GM23338 (cell line): ENCODE measurements at regions not wholly inside any gene's neighbourhood (a gene's known extent, or its start where the extent isn't known, plus 50 kb on each side); places are given as distances from the start of the nearest gene placed in this dataset.

Experiments
- ATAC-seq: fragments of 200-7000 bp; cut with Tn5 transposase; 3 replicates; pipeline ENCODE4 v1.9.1; 2020
- DNase-seq: peaks from one replicate; pipeline ENCODE4 v3.0.0-alpha.2; 2015; ENCODE audit warnings: low spot score
- H2AFZ ChIP-seq: fragments of 200-600 bp; sonication (generic); 2 replicates; pipeline ENCODE4 v1.8.0; 2016; ENCODE audit warnings: antibody characterized with exemption, mild to moderate bottlenecking, moderate library complexity
- H3F3A ChIP-seq: fragments of 200-600 bp; sonication (generic); replicated peaks from 2 replicates; pipeline ENCODE4 v1.8.0; 2017; ENCODE audit warnings: antibody characterized with exemption, mixed run types, low read depth
- H3K27ac ChIP-seq: fragments of 200-600 bp; sonication (generic); 2 replicates; pipeline ENCODE4 v1.6.1; 2016; ENCODE audit warnings: low read depth
- H3K27me3 ChIP-seq: fragments of 200-600 bp; sonication (generic); 2 replicates; pipeline ENCODE4 v1.8.0; 2016; ENCODE audit warnings: mild to moderate bottlenecking, mixed run types, moderate library complexity; ENCODE audit not compliant: insufficient read depth
- H3K36me3 ChIP-seq: fragments of 200-600 bp; sonication (generic); 2 replicates; pipeline ENCODE4 v1.8.0; 2016; ENCODE audit warnings: mild to moderate bottlenecking; ENCODE audit not compliant: insufficient read depth
- H3K4me1 ChIP-seq: fragments of 200-600 bp; sonication (generic); 2 replicates; pipeline ENCODE4 v1.8.0; 2016; ENCODE audit warnings: mild to moderate bottlenecking, moderate library complexity; ENCODE audit not compliant: insufficient read depth
- H3K4me2 ChIP-seq: fragments of 200-600 bp; sonication (generic); 2 replicates; pipeline ENCODE4 v1.7.1; 2017; ENCODE audit warnings: mixed run types
- H3K4me3 ChIP-seq: fragments of 200-600 bp; sonication (generic); 2 replicates; pipeline ENCODE4 v1.6.1; 2016; ENCODE audit warnings: mixed run types
- H3K79me2 ChIP-seq: fragments of 200-600 bp; sonication (generic); replicated peaks from 2 replicates; pipeline ENCODE4 v1.8.0; 2017; ENCODE audit warnings: mild to moderate bottlenecking; ENCODE audit not compliant: insufficient read depth
- H3K9me2 ChIP-seq: fragments of 200-600 bp; sonication (generic); 2 replicates; pipeline ENCODE4 v1.8.0; 2017; ENCODE audit not compliant: insufficient read depth
- H4K20me1 ChIP-seq: fragments of 200-600 bp; sonication (generic); replicated peaks from 2 replicates; pipeline ENCODE4 v1.8.0; 2017; ENCODE audit warnings: mild to moderate bottlenecking; ENCODE audit not compliant: insufficient read depth
- H3K27ac Mint-ChIP-seq: 2 replicates; pipeline ENCODE4 v1.8.0; 2020; ENCODE audit warnings: inconsistent platforms, mild to moderate bottlenecking, moderate library complexity, mixed read lengths
- H3K27me3 Mint-ChIP-seq: 3 replicates; pipeline ENCODE4 v1.8.0; 2022; ENCODE audit warnings: low read depth, mild to moderate bottlenecking, moderate library complexity, mixed read lengths, inconsistent platforms; ENCODE audit not compliant: insufficient read depth, poor library complexity
- H3K36me3 Mint-ChIP-seq: 3 replicates; pipeline ENCODE4 v1.8.0; 2021; ENCODE audit warnings: low read depth, mild to moderate bottlenecking, inconsistent platforms, moderate library complexity, mixed read lengths
- H3K4me1 Mint-ChIP-seq: 3 replicates; pipeline ENCODE4 v1.8.0; 2020; ENCODE audit warnings: mild to moderate bottlenecking, inconsistent platforms, mixed read lengths
- H3K4me3 Mint-ChIP-seq: 3 replicates; pipeline ENCODE4 v1.8.0; 2021; ENCODE audit warnings: moderate library complexity, mild to moderate bottlenecking, inconsistent platforms, mixed read lengths
- H3K9me3 Mint-ChIP-seq: 3 replicates; pipeline ENCODE4 v1.8.0; 2020; ENCODE audit warnings: moderate library complexity, mild to moderate bottlenecking, inconsistent platforms, mixed read lengths
- CREB1 ChIP-seq: fragments of 250-450 bp; sonication (Bioruptor Pico); IDR thresholded peaks from 2 replicates; pipeline ENCODE4 v1.5.0; 2020; ENCODE audit warnings: low read depth, mild to moderate bottlenecking, moderate library complexity
- EZH2 ChIP-seq: fragments of 200-600 bp; sonication (generic); IDR thresholded peaks from one replicate; pipeline ENCODE4 v1.8.0; 2017; ENCODE audit warnings: antibody characterized with exemption, mild to moderate bottlenecking, low read depth; ENCODE audit not compliant: unreplicated experiment
- JUNB ChIP-seq: IDR thresholded peaks from one replicate; pipeline ENCODE4 v1.6.1; 2016; ENCODE audit warnings: antibody characterized with exemption; ENCODE audit not compliant: unreplicated experiment
- NANOG ChIP-seq: IDR thresholded peaks from 2 replicates; pipeline ENCODE4 v1.6.1; 2016; ENCODE audit warnings: antibody characterized with exemption, borderline replicate concordance
- STAT1 ChIP-seq: IDR thresholded peaks from one replicate; pipeline ENCODE4 v1.6.1; 2016; ENCODE audit warnings: antibody characterized with exemption; ENCODE audit not compliant: unreplicated experiment
- ZNF114 ChIP-seq: fragments of 250-450 bp; sonication (Bioruptor Pico); IDR thresholded peaks from 2 replicates; pipeline ENCODE4 v1.5.0; 2020; ENCODE audit warnings: mild to moderate bottlenecking, moderate library complexity
- TF ChIP-seq, protein P1 (sequence below), 2 experiments: fragments of 200-600 bp in 1 of 2; sonication (generic) in 1 of 2; conservative IDR thresholded peaks; 2 replicates each; pipeline versions ENCODE4 v1.5.1 to v1.6.1; 2016 to 2017; ENCODE audit warnings: antibody characterized with exemption in 2 of 2, low read depth in 2 of 2, mild to moderate bottlenecking in 2 of 2, moderate library complexity in 1 of 2
- TF ChIP-seq, protein P2 (sequence below): IDR thresholded peaks from one replicate; pipeline ENCODE4 v1.6.1; 2018; ENCODE audit warnings: antibody characterized with exemption; ENCODE audit not compliant: unreplicated experiment
- TF ChIP-seq, protein P3 (sequence below): IDR thresholded peaks from 2 replicates; pipeline ENCODE4 v1.6.1; 2016; ENCODE audit warnings: antibody characterized with exemption

DNA sequence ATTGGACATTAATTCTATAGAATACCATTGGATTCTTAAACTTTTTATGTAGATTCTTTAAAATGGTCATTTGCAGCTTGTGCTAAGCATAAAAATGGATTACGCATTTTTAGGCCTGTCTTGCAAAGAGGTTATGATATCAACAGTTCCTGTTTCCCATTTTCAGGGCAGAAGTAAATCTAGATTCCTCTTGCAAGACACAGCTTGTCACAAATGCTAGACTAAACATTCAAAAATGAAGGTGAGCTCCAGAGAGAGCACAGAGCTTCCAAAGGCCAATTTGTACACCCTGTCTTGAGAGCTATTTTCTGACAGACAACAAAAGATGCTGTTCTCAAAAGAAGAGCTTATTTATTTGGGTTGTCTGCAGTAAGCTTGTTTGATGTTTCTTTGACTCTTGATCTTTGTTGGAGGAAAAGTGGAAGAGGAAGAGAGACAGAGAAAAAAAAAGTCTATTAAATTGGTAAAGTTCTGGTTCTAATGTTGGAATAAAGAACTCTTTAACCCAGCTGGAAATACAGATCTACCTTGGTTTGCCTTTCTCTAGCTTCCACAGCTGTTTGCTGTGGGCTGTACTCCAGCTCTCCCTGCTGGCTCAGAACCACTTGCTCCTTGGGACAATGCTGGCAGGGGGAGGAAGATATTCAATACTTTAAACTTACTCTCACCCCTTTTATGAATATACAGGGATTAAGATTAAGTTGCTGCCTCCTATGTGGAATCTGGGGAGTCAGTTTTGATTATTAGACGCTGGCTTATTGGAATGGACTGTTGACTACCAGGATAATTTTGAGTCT, 651.8 kb downstream of the CDH11 start:
- no peak overlapping the region for H3K27ac Mint-ChIP-seq
- H3K9me3 Mint-ChIP-seq = peaks cover 8% of the 10 kb centered on the region; the same call in 1 of the 3 replicates
- Histone ChIP-seq H3K4me1 (no peaks in the 10 kb centered on the region), H3K4me2 (no peak overlapping the region), H2AFZ (no peak overlapping the region), H3F3A (no peaks in the 10 kb centered on the region), H3K79me2 (no peaks in the 10 kb centered on the region), H3K27me3 (no peaks in the 10 kb centered on the region), H3K27ac (no peak overlapping the region), H3K36me3 (no peaks in the 10 kb centered on the region), H3K4me3 (no peak overlapping the region), H4K20me1 (no peaks in the 10 kb centered on the region), H3K9me2 (peaks cover 3% of the 10 kb centered on the region; the same call in 1 of the 2 replicates)
- no peak overlapping the region for H3K4me3 Mint-ChIP-seq
- H3K4me1 Mint-ChIP-seq = no peaks in the 10 kb centered on the region
- no peaks in the 10 kb centered on the region for H3K27me3 Mint-ChIP-seq
- TF ChIP-seq, protein P1, sequence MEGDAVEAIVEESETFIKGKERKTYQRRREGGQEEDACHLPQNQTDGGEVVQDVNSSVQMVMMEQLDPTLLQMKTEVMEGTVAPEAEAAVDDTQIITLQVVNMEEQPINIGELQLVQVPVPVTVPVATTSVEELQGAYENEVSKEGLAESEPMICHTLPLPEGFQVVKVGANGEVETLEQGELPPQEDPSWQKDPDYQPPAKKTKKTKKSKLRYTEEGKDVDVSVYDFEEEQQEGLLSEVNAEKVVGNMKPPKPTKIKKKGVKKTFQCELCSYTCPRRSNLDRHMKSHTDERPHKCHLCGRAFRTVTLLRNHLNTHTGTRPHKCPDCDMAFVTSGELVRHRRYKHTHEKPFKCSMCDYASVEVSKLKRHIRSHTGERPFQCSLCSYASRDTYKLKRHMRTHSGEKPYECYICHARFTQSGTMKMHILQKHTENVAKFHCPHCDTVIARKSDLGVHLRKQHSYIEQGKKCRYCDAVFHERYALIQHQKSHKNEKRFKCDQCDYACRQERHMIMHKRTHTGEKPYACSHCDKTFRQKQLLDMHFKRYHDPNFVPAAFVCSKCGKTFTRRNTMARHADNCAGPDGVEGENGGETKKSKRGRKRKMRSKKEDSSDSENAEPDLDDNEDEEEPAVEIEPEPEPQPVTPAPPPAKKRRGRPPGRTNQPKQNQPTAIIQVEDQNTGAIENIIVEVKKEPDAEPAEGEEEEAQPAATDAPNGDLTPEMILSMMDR (conservative IDR thresholded peaks at IDR 0.05; ENCODE audit: low read depth in 2 of 2) = peak in 1 of 2 experiments; percentile 38; a peak in 2 of 4 replicates
- no peak for TF ChIP-seq ZNF114 (CRISPR knock-in tag)
- TF ChIP-seq NANOG = no peak
- TF ChIP-seq, protein P2, sequence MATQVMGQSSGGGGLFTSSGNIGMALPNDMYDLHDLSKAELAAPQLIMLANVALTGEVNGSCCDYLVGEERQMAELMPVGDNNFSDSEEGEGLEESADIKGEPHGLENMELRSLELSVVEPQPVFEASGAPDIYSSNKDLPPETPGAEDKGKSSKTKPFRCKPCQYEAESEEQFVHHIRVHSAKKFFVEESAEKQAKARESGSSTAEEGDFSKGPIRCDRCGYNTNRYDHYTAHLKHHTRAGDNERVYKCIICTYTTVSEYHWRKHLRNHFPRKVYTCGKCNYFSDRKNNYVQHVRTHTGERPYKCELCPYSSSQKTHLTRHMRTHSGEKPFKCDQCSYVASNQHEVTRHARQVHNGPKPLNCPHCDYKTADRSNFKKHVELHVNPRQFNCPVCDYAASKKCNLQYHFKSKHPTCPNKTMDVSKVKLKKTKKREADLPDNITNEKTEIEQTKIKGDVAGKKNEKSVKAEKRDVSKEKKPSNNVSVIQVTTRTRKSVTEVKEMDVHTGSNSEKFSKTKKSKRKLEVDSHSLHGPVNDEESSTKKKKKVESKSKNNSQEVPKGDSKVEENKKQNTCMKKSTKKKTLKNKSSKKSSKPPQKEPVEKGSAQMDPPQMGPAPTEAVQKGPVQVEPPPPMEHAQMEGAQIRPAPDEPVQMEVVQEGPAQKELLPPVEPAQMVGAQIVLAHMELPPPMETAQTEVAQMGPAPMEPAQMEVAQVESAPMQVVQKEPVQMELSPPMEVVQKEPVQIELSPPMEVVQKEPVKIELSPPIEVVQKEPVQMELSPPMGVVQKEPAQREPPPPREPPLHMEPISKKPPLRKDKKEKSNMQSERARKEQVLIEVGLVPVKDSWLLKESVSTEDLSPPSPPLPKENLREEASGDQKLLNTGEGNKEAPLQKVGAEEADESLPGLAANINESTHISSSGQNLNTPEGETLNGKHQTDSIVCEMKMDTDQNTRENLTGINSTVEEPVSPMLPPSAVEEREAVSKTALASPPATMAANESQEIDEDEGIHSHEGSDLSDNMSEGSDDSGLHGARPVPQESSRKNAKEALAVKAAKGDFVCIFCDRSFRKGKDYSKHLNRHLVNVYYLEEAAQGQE = no peak
- no peak for ATAC-seq
- no peak for DNase-seq
- H3K36me3 Mint-ChIP-seq = no peaks in the 10 kb centered on the region; the same call in 2 of the 3 replicates

DNA sequence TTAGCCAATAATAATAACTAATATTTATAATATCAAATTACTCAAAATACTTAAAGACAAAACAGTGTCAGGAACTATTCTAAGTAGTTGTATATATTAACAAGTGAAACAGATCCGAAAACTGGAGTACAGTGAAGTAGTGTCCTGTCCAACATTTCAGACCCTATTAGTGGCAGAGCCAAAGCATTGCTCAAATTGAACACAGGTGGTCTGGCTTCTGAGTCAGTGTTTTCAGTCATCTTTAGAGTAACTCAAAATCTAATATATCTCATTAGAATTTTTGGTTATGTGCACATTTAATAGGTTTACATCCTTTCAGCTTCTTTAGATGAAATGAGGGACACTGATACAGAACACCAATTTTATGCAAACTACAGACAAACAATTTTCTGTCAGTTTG, 652.5 kb downstream of the CDH11 start:
- Mint-ChIP-seq H3K36me3 (no peaks in the 10 kb centered on the region; the same call in 2 of the 3 replicates), H3K27me3 (no peaks in the 10 kb centered on the region), H3K4me3 (no peak overlapping the region), H3K27ac (no peak overlapping the region), H3K9me3 (peaks cover 8% of the 10 kb centered on the region; the same call in 1 of the 3 replicates), H3K4me1 (no peaks in the 10 kb centered on the region)
- DNase-seq = no peak
- Histone ChIP-seq H2AFZ (no peak overlapping the region), H3K36me3 (no peaks in the 10 kb centered on the region), H3K27me3 (no peaks in the 10 kb centered on the region), H3K4me2 (no peak overlapping the region), H3K79me2 (no peaks in the 10 kb centered on the region), H3K27ac (no peak overlapping the region), H3F3A (no peaks in the 10 kb centered on the region), H3K9me2 (peaks cover 3% of the 10 kb centered on the region; the same call in 1 of the 2 replicates), H3K4me1 (no peaks in the 10 kb centered on the region), H4K20me1 (no peaks in the 10 kb centered on the region), H3K4me3 (no peak overlapping the region)
- ATAC-seq = no peak
- TF ChIP-seq CREB1 (no peak), JUNB (no peak), EZH2 (no peak), ZNF114 (CRISPR knock-in tag) (no peak), STAT1 (no peak)
- TF ChIP-seq, protein P1 (conservative IDR thresholded peaks at IDR 0.05; ENCODE audit: low read depth in 2 of 2) = no peak
- TF ChIP-seq, protein P3, sequence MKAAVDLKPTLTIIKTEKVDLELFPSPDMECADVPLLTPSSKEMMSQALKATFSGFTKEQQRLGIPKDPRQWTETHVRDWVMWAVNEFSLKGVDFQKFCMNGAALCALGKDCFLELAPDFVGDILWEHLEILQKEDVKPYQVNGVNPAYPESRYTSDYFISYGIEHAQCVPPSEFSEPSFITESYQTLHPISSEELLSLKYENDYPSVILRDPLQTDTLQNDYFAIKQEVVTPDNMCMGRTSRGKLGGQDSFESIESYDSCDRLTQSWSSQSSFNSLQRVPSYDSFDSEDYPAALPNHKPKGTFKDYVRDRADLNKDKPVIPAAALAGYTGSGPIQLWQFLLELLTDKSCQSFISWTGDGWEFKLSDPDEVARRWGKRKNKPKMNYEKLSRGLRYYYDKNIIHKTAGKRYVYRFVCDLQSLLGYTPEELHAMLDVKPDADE = no peak
